ENCODE measurements at regions not wholly inside any gene's neighbourhood (a gene's known extent, or its start where the extent isn't known, plus 50 kb on each side); places are given as distances from the start of the nearest gene placed in this dataset.

DNA sequence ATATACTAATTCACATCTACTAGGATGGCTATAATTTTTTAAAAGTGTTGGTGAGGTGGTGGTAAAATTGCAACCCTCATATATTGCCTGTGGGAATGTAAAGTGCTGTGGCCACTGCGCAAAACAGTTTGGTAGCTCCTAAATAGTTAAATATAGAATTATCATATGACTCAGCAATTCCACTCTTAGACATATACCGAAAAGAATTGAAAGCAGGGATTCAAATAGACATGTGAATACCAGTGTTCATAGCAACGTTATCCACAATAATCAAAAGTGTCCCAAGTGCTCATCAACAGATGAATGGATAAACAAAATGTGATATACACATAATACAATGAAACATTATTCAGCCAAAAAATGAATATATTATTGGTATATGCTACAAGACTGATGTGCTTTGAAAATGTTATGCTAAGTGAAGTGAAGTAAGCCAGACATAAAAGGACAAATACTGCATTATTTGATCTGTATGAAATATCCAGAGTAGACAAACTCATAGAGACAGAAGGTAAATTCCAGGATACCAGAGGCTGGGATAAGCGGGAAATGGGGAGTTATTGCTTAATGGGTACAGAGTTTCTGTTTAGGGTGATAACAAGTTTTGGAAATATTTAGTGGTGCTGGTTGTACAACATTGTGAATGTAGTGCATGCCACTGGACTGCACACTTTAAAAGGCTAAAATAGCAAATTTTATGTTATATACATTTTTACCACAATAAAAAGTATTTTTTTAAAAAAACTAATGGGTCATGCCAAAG is 342.5 kb downstream of the SEC16B start:
- no peak overlapping the region for H3K9ac ChIP-seq (ENCODE audit: low read depth, low read length, poor library complexity, severe bottlenecking)
- H2AFZ ChIP-seq (ENCODE audit: low read length): no peak overlapping the region
- no peaks in the 10 kb centered on the region for H3K36me3 ChIP-seq (ENCODE audit: insufficient read depth, low read length)
- TF ChIP-seq EZH2phosphoT487 (IDR thresholded peaks at IDR 0.05; ENCODE audit: borderline replicate concordance): no peak
- no peak for TF ChIP-seq CTCF (conservative IDR thresholded peaks at IDR 0.05; ENCODE audit: low read length)
- H3K4me1 ChIP-seq (ENCODE audit: insufficient read depth, low read length, poor library complexity, severe bottlenecking): no peaks in the 10 kb centered on the region
- no peak overlapping the region for H3K4me2 ChIP-seq (ENCODE audit: low read depth, low read length, poor library complexity, severe bottlenecking)
- H3K9me3 ChIP-seq (ENCODE audit: insufficient read depth, low read depth, low read length): no peaks in the 10 kb centered on the region
- H3K79me2 ChIP-seq (ENCODE audit: insufficient read depth, low read length): no peaks in the 10 kb centered on the region
- no peaks in the 10 kb centered on the region for H4K20me1 ChIP-seq (ENCODE audit: insufficient read depth, low read length, poor library complexity, severe bottlenecking)
- H3F3A ChIP-seq (ENCODE audit: low read depth): no peaks in the 10 kb centered on the region
- no peak overlapping the region for H3K4me3 ChIP-seq (ENCODE audit: low read length, poor library complexity, severe bottlenecking)
- no peaks in the 10 kb centered on the region for H3K27me3 ChIP-seq (ENCODE audit: insufficient read depth, low read length, poor library complexity, severe bottlenecking)
- no peaks in the 10 kb centered on the region for H3K9me2 ChIP-seq (replicated peaks; ENCODE audit: low read depth, low read length)

DNA sequence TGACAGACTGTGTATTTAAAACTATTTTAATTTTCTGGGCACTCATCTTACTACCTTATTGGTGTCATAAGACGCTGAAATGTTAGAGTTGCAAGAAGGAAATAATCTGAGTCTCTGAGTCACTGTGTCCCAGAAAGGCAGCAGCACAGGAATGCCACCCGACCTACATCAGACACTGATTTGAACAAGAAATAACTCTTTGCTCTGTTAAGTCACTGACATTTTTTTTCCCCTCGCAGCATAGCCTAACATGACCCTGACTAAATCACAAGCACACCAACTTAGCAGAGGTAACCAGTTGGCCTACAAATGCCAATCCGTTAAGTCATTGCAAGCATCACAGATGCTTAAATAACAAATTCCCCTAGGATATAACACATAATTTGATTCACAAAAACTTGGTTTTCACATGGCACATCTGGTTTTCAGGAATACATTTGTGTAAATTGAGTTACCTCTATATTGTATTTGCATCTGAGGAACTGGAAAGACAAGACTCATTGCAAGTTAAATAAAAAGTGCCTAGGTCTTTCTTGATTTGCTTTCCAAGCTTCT is 349.1 kb downstream of the SEC16B start:
- no peaks in the 10 kb centered on the region for H4K20me1 ChIP-seq (ENCODE audit: insufficient read depth, low read length, poor library complexity, severe bottlenecking)
- no peaks in the 10 kb centered on the region for H3K27me3 ChIP-seq (ENCODE audit: insufficient read depth, low read length, poor library complexity, severe bottlenecking)
- H2AFZ ChIP-seq (ENCODE audit: low read length): no peak overlapping the region

DNA sequence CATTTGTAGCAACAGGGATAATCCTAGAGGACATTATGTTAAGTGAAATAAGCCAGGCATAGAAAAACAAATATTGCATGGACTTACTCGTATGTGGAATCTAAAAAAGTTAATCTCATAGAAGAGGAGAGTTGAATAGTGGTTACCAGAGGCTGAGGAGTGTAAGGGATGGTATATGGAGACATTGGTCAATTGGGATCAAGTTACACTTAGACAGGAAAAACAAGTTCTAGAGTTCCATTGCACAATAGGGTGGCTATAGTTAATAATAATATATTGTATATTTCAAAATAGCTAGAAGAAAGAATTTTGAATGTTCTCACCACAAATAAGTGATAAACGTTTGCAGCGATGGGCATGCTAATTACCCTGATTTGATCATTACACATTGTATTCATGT is 354.6 kb downstream of the SEC16B start:
- no peak overlapping the region for H3K9ac ChIP-seq (ENCODE audit: low read depth, low read length, poor library complexity, severe bottlenecking)
- no peak overlapping the region for H3K4me3 ChIP-seq (ENCODE audit: low read length, poor library complexity, severe bottlenecking)
- H3K36me3 ChIP-seq (ENCODE audit: insufficient read depth, low read length): no peaks in the 10 kb centered on the region
- no peak overlapping the region for H2AFZ ChIP-seq (ENCODE audit: low read length)
- no peaks in the 10 kb centered on the region for H4K20me1 ChIP-seq (ENCODE audit: insufficient read depth, low read length, poor library complexity, severe bottlenecking)
- H3K9me3 ChIP-seq (ENCODE audit: insufficient read depth, low read depth, low read length): no peaks in the 10 kb centered on the region
- H3F3A ChIP-seq (ENCODE audit: low read depth): no peaks in the 10 kb centered on the region
- no peak overlapping the region for H3K4me2 ChIP-seq (ENCODE audit: low read depth, low read length, poor library complexity, severe bottlenecking)
- H3K4me1 ChIP-seq (ENCODE audit: insufficient read depth, low read length, poor library complexity, severe bottlenecking): no peaks in the 10 kb centered on the region
- no peaks in the 10 kb centered on the region for H3K27me3 ChIP-seq (ENCODE audit: insufficient read depth, low read length, poor library complexity, severe bottlenecking)
- no peaks in the 10 kb centered on the region for H3K9me2 ChIP-seq (replicated peaks; ENCODE audit: low read depth, low read length)
- TF ChIP-seq EZH2phosphoT487 (IDR thresholded peaks at IDR 0.05; ENCODE audit: borderline replicate concordance) (no peak), CTCF (conservative IDR thresholded peaks at IDR 0.05; ENCODE audit: low read length) (no peak)
- H3K79me2 ChIP-seq (ENCODE audit: insufficient read depth, low read length): no peaks in the 10 kb centered on the region

More for the DNA sequence above, 349.1 kb downstream of the SEC16B start:
- H3K36me3 ChIP-seq (ENCODE audit: insufficient read depth, low read length): no peaks in the 10 kb centered on the region
- H3K79me2 ChIP-seq (ENCODE audit: insufficient read depth, low read length): no peaks in the 10 kb centered on the region
- no peaks in the 10 kb centered on the region for H3F3A ChIP-seq (ENCODE audit: low read depth)
- TF ChIP-seq EZH2phosphoT487 (IDR thresholded peaks at IDR 0.05; ENCODE audit: borderline replicate concordance): no peak
- no peak for TF ChIP-seq CTCF (conservative IDR thresholded peaks at IDR 0.05; ENCODE audit: low read length)
- H3K9ac ChIP-seq (ENCODE audit: low read depth, low read length, poor library complexity, severe bottlenecking): no peak overlapping the region
- H3K4me1 ChIP-seq (ENCODE audit: insufficient read depth, low read length, poor library complexity, severe bottlenecking): no peaks in the 10 kb centered on the region
- H3K4me3 ChIP-seq (ENCODE audit: low read length, poor library complexity, severe bottlenecking): no peak overlapping the region
- H3K9me3 ChIP-seq (ENCODE audit: insufficient read depth, low read depth, low read length): no peaks in the 10 kb centered on the region
- H3K4me2 ChIP-seq (ENCODE audit: low read depth, low read length, poor library complexity, severe bottlenecking): no peak overlapping the region
- H3K9me2 ChIP-seq (replicated peaks; ENCODE audit: low read depth, low read length): no peaks in the 10 kb centered on the region
